ENCODE measurements at regions not wholly inside any gene's neighbourhood (a gene's known extent, or its start where the extent isn't known, plus 50 kb on each side); places are given as distances from the start of the nearest gene placed in this dataset.

GRCh38 chr22:47693606-47694005 lies 931.2 kb downstream of the TBC1D22A start (continued):
- no peak for TF ChIP-seq ZNF830 (tag by site-specific recombination; IDR thresholded peaks at IDR 0.05; ENCODE audit: low read depth)

GRCh38 chr22:47692811-47693210 lies 930.4 kb downstream of the TBC1D22A start:
- Histone ChIP-seq H3K4me1 (ENCODE audit: control insufficient read depth, insufficient read depth, low read length) (no peaks in the 10 kb centered on the region), H3K36me3 (ENCODE audit: control insufficient read depth in 2 of 2, insufficient read depth in 1 of 2, low read length in 2 of 2) (no peaks in the 10 kb centered on the region), H3K9me3 (ENCODE audit: control insufficient read depth, insufficient read depth, low read depth, low read length) (no peaks in the 10 kb centered on the region), H3K27ac (ENCODE audit: extremely low read depth, low read depth, low read length) (no peak overlapping the region), H3K4me3 (ENCODE audit: low read depth, low read length) (no peak overlapping the region)
- TF ChIP-seq ZNF664 (tag by site-specific recombination; IDR thresholded peaks at IDR 0.05), result no peak
- TF ChIP-seq ZNF548 (tag by site-specific recombination; IDR thresholded peaks at IDR 0.05), result no peak
- TF ChIP-seq ZNF596 (tag by site-specific recombination; IDR thresholded peaks at IDR 0.05), result no peak
- TF ChIP-seq, protein P1, sequence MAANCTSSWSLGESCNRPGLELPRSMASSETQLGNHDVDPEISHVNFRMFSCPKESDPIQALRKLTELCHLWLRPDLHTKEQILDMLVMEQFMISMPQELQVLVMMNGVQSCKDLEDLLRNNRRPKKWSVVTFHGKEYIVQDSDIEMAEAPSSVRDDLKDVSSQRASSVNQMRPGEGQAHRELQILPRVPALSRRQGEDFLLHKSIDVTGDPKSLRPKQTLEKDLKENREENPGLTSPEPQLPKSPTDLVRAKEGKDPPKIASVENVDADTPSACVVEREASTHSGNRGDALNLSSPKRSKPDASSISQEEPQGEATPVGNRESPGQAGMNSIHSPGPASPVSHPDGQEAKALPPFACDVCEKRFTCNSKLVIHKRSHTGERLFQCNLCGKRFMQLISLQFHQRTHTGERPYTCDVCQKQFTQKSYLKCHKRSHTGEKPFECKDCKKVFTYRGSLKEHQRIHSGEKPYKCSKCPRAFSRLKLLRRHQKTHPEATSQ (tag by site-specific recombination; IDR thresholded peaks at IDR 0.05), result no peak
- TF ChIP-seq ZFHX2 (tag by site-specific recombination; conservative IDR thresholded peaks at IDR 0.05), result no peak
- no peak for TF ChIP-seq ELK4 (IDR thresholded peaks at IDR 0.05; ENCODE audit: borderline replicate concordance, low read depth, low read length)
- TF ChIP-seq ZNF292 (tag by site-specific recombination; IDR thresholded peaks at IDR 0.05; ENCODE audit: borderline replicate concordance, low read depth), result no peak
- TF ChIP-seq KLF8 (tag by site-specific recombination; IDR thresholded peaks at IDR 0.05), result no peak
- TF ChIP-seq ZNF837 (tag by site-specific recombination; IDR thresholded peaks at IDR 0.05), result no peak
- TF ChIP-seq, protein P2, sequence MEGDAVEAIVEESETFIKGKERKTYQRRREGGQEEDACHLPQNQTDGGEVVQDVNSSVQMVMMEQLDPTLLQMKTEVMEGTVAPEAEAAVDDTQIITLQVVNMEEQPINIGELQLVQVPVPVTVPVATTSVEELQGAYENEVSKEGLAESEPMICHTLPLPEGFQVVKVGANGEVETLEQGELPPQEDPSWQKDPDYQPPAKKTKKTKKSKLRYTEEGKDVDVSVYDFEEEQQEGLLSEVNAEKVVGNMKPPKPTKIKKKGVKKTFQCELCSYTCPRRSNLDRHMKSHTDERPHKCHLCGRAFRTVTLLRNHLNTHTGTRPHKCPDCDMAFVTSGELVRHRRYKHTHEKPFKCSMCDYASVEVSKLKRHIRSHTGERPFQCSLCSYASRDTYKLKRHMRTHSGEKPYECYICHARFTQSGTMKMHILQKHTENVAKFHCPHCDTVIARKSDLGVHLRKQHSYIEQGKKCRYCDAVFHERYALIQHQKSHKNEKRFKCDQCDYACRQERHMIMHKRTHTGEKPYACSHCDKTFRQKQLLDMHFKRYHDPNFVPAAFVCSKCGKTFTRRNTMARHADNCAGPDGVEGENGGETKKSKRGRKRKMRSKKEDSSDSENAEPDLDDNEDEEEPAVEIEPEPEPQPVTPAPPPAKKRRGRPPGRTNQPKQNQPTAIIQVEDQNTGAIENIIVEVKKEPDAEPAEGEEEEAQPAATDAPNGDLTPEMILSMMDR (tag by site-specific recombination; IDR thresholded peaks at IDR 0.05), result no peak
- no peak for TF ChIP-seq GLI4 (tag by site-specific recombination; IDR thresholded peaks at IDR 0.05)
- no peak for TF ChIP-seq ZNF433 (tag by site-specific recombination; IDR thresholded peaks at IDR 0.05; ENCODE audit: low read depth)
- ChIA-PET CTCF (no interaction called here), POLR2A (no interaction called here)

- H3K27ac ChIP-seq (ENCODE audit: extremely low read depth, low read depth, low read length), result no peak overlapping the region
- H3K36me3 ChIP-seq (ENCODE audit: control insufficient read depth in 2 of 2, insufficient read depth in 1 of 2, low read length in 2 of 2), result no peaks in the 10 kb centered on the region
- POLR2A ChIA-PET, result no interaction called here
- CTCF ChIA-PET, result interaction anchor here (0.7 kb wide), 1 partner anchor 203 kb away, joined by 4 read pairs; no protein-coding TSS in a partner anchor
- no peaks in the 10 kb centered on the region for H3K4me1 ChIP-seq (ENCODE audit: control insufficient read depth, insufficient read depth, low read length)
- no peak for TF ChIP-seq ZNF626 (tag by site-specific recombination; IDR thresholded peaks at IDR 0.05)
- TF ChIP-seq, protein P3, sequence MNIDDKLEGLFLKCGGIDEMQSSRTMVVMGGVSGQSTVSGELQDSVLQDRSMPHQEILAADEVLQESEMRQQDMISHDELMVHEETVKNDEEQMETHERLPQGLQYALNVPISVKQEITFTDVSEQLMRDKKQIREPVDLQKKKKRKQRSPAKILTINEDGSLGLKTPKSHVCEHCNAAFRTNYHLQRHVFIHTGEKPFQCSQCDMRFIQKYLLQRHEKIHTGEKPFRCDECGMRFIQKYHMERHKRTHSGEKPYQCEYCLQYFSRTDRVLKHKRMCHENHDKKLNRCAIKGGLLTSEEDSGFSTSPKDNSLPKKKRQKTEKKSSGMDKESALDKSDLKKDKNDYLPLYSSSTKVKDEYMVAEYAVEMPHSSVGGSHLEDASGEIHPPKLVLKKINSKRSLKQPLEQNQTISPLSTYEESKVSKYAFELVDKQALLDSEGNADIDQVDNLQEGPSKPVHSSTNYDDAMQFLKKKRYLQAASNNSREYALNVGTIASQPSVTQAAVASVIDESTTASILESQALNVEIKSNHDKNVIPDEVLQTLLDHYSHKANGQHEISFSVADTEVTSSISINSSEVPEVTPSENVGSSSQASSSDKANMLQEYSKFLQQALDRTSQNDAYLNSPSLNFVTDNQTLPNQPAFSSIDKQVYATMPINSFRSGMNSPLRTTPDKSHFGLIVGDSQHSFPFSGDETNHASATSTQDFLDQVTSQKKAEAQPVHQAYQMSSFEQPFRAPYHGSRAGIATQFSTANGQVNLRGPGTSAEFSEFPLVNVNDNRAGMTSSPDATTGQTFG (tag by site-specific recombination; IDR thresholded peaks at IDR 0.05; ENCODE audit: borderline replicate concordance), result no peak
- TF ChIP-seq ZNF391 (tag by site-specific recombination; IDR thresholded peaks at IDR 0.05; ENCODE audit: borderline replicate concordance, low read depth), result no peak
- TF ChIP-seq, protein P4, sequence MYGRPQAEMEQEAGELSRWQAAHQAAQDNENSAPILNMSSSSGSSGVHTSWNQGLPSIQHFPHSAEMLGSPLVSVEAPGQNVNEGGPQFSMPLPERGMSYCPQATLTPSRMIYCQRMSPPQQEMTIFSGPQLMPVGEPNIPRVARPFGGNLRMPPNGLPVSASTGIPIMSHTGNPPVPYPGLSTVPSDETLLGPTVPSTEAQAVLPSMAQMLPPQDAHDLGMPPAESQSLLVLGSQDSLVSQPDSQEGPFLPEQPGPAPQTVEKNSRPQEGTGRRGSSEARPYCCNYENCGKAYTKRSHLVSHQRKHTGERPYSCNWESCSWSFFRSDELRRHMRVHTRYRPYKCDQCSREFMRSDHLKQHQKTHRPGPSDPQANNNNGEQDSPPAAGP (tag by site-specific recombination; IDR thresholded peaks at IDR 0.05), result no peak
- no peak for TF ChIP-seq BCL11A (tag by site-specific recombination; IDR thresholded peaks at IDR 0.05; ENCODE audit: low read depth)
- TF ChIP-seq ZNF558 (tag by site-specific recombination; IDR thresholded peaks at IDR 0.05), result no peak
- TF ChIP-seq ZNF155 (tag by site-specific recombination; IDR thresholded peaks at IDR 0.05), result no peak
- TF ChIP-seq GFI1B (tag by site-specific recombination; IDR thresholded peaks at IDR 0.05), result no peak
- no peak for TF ChIP-seq ZNF548 (tag by site-specific recombination; IDR thresholded peaks at IDR 0.05)
- no peak for TF ChIP-seq ZNF416 (tag by site-specific recombination; IDR thresholded peaks at IDR 0.05)
- no peak overlapping the region for H3K4me3 ChIP-seq (ENCODE audit: low read depth, low read length)
- no peaks in the 10 kb centered on the region for H3K9me3 ChIP-seq (ENCODE audit: control insufficient read depth, insufficient read depth, low read depth, low read length)
Observed at GRCh38 chr22:47691152-47691895, 928.9 kb downstream of the TBC1D22A start.
